ENCODE measurements at regions not wholly inside any gene's neighbourhood (a gene's known extent, or its start where the extent isn't known, plus 50 kb on each side); places are given as distances from the start of the nearest gene placed in this dataset.

DNA sequence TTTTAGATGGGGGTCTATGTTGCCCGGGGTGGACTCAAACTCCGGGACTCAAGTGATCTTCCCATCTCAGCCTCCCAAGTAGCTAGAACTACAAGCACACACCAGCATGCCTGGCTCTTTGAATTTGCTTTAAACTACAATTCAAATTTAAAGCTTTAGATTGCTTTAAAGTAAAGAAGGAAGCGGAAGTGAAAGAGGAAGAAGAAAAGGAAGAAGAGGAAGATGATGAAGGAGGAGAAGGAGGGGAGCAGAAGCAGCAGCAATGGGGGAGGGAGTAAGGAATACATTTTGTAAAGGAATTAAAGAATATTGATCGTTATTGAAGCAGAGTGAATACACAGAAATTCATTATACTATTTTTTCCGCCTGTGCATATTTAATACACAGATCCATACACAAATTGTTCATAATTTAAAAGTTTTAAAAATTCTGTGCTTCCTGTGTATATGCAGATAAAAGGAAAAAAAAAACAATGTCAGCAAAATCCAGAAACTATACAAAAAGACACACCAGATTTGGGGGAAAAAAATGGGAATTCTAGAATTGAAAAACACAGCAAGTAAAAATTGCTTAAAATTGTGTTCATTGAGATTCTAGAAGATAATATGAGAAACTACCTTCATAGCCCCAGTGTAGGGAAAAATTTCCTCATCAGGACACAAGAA, 60.8 kb upstream of the KCNMA1 start:
- Mint-ChIP-seq H3K9me3 (no peaks in the 10 kb centered on the region), H3K27ac (no peak overlapping the region), H3K36me3 (no peaks in the 10 kb centered on the region), H3K4me1 (no peaks in the 10 kb centered on the region), H3K27me3 (peaks cover 6% of the 10 kb centered on the region), H3K4me3 (no peak overlapping the region)
- DNase-seq, result no peak
- CTCF ChIA-PET, result no interaction called here

GRCh38 chr10:77696584-77696983, 59.0 kb upstream of the KCNMA1 start:
- Mint-ChIP-seq H3K4me3 (no peak overlapping the region), H3K9me3 (no peaks in the 10 kb centered on the region), H3K36me3 (no peaks in the 10 kb centered on the region), H3K4me1 (no peaks in the 10 kb centered on the region), H3K27me3 (peaks cover 11% of the 10 kb centered on the region), H3K27ac (no peak overlapping the region)
- DNase-seq, result no peak
- CTCF ChIA-PET, result interaction anchor here (1.3 kb wide), 1 partner anchor 14 kb away, joined by 3 read pairs; no protein-coding TSS in a partner anchor

DNA sequence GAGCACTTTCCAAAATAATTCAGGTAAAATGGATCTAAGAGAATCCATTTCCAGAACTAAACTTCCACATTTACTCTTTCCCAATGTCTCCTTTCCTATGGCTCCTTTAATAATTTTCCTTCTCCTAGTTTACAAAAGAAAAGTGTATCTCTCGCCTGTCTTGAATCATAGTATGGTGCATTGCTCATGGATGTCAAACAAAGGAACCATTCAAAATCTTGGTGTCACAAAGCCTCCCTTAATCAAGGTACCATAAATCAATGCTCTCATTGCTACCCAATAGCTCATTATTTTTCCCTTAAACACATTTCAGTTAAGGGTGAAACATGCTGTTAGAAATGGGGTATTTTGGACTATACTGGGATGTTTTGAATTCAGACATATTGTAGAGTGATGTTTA, 57.6 kb upstream of the KCNMA1 start:
- H3K4me1 Mint-ChIP-seq, result no peaks in the 10 kb centered on the region
- CTCF ChIA-PET, result no interaction called here
- H3K27ac Mint-ChIP-seq, result no peak overlapping the region
- no peak overlapping the region for H3K4me3 Mint-ChIP-seq
- peaks cover 11% of the 10 kb centered on the region for H3K27me3 Mint-ChIP-seq
- no peak for DNase-seq
- no peaks in the 10 kb centered on the region for H3K36me3 Mint-ChIP-seq
- H3K9me3 Mint-ChIP-seq, result no peaks in the 10 kb centered on the region

- Mint-ChIP-seq H3K27ac (no peak overlapping the region), H3K4me3 (no peak overlapping the region), H3K36me3 (no peaks in the 10 kb centered on the region), H3K4me1 (no peaks in the 10 kb centered on the region), H3K27me3 (peaks cover 19% of the 10 kb centered on the region), H3K9me3 (no peaks in the 10 kb centered on the region)
- CTCF ChIA-PET, result interaction anchor here (0.6 to 1.5 kb wide), 2 partner anchors 19 to 55 kb away, joined by 3 read pairs; partner anchors contain the start of gene KCNMA1
- no peak for DNase-seq
Measured at GRCh38 chr10:77692782-77693181, 55.2 kb upstream of the KCNMA1 start.

- Mint-ChIP-seq H3K4me3 (no peak overlapping the region), H3K27me3 (peaks cover 27% of the 10 kb centered on the region), H3K27ac (no peak overlapping the region), H3K9me3 (no peaks in the 10 kb centered on the region), H3K36me3 (no peaks in the 10 kb centered on the region), H3K4me1 (no peaks in the 10 kb centered on the region)
- CTCF ChIA-PET, result interaction anchor here (0.6 to 1.0 kb wide), 2 partner anchors 23 to 584 kb away, joined by 3 read pairs; no protein-coding TSS in a partner anchor
- no peak for DNase-seq
Measured at GRCh38 chr10:77689339-77689738, 51.7 kb upstream of the KCNMA1 start.

DNA sequence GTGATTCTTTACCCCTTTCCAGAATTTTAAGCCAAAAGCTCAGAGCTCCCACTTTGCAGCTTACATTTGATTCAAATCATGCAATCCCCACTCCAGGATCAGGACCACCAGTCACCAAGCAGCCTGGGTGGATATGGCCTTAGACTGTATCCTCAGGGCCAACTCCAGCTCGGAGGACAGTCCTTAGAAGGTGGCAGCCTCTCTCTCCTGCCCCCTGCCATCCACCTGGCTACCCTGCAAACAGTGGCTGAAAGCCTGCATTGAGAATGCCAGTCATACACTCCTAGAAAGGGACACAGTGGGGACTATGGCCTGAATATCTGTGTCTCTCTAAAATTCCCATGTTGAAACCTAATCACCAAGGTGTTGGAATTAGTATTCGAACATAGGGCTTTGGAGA, 50.0 kb upstream of the KCNMA1 start:
- CTCF ChIA-PET, result no interaction called here
- Mint-ChIP-seq H3K36me3 (no peaks in the 10 kb centered on the region), H3K9me3 (no peaks in the 10 kb centered on the region), H3K27ac (no peak overlapping the region), H3K27me3 (peaks cover 19% of the 10 kb centered on the region), H3K4me3 (no peak overlapping the region), H3K4me1 (no peaks in the 10 kb centered on the region)
- no peak for DNase-seq
